GM12878 (cell line): ENCODE measurements at regions not wholly inside any gene's neighbourhood (a gene's known extent, or its start where the extent isn't known, plus 50 kb on each side); places are given as distances from the start of the nearest gene placed in this dataset.

Experiments used
- ATAC-seq: fragments of 200-7000 bp; cut with Tn5 transposase; 3 replicates; pipeline ENCODE4 v1.9.1; 2020; ENCODE audit warnings: mild to moderate bottlenecking, moderate library complexity
- BruUV-seq: library from RNA; stranded (reverse); fragments of 400-500 nt; replicated peaks from 2 replicates; lab custom pipeline; 2021; lab: Mats Ljungman, UMichigan
- CTCF ChIA-PET: fragments of 300-600 bp; sonication (Branson Sonifier 250); formaldehyde crosslinking; extraction: SDS; loops from one replicate; lab custom pipeline; 2021; ENCODE audit warnings: inconsistent platforms; lab: Yijun Ruan, JAX
- POLR2A ChIA-PET: fragments of 350-600 bp; formaldehyde crosslinking; extraction: SDS; loops from one replicate; lab custom pipeline; 2021; ENCODE audit warnings: inconsistent platforms; lab: Charles Lee
- RAD21 ChIA-PET: fragments of 300-600 bp; sonication (Branson Sonifier 250); formaldehyde crosslinking; loops from one replicate; lab custom pipeline; 2023; ENCODE audit warnings: antibody characterized with exemption; ENCODE audit not compliant: unreplicated experiment; lab: Charles Lee
- SMC1A ChIA-PET: fragments of 300-600 bp; sonication (Branson Sonifier 250); formaldehyde crosslinking; loops from one replicate; lab custom pipeline; 2023; ENCODE audit not compliant: unreplicated experiment, uncharacterized antibody; lab: Charles Lee
- DNase-seq: peaks from one replicate; pipeline ENCODE4 v3.0.0-alpha.2; 2011; ENCODE audit warnings: low read depth, low spot score
- FAIRE-seq: peaks from 3 replicates; lab custom pipeline; 2011; peaks lifted over from hg19 to GRCh38; lab: Jason Lieb, UNC
- H2AFZ ChIP-seq: 2 replicates; pipeline ENCODE4 v1.6.0; 2011; ENCODE audit warnings: low read depth, low read length, control low read depth; ENCODE audit not compliant: control insufficient read depth
- H3K27ac ChIP-seq: 2 replicates; pipeline ENCODE4 v1.5.1; 2011; ENCODE audit warnings: control low read depth; ENCODE audit not compliant: control insufficient read depth, insufficient read depth
- H3K27me3 ChIP-seq, 2 experiments: replicated peaks in 1 of 2; 2 replicates each; pipeline versions ENCODE4 v1.6.0 to v1.6.1; 2011; ENCODE audit warnings: low read length in 1 of 2; ENCODE audit not compliant: control insufficient read depth in 2 of 2, insufficient read depth in 2 of 2
- H3K36me3 ChIP-seq, 2 experiments: 2 replicates each; pipeline ENCODE4 v1.5.1; 2011; ENCODE audit warnings: low read length in 1 of 2; ENCODE audit not compliant: control insufficient read depth in 2 of 2, insufficient read depth in 2 of 2
- H3K4me1 ChIP-seq: 2 replicates; pipeline ENCODE4 v1.6.1; 2011; ENCODE audit warnings: mild to moderate bottlenecking, low read length, moderate library complexity, mixed read lengths; ENCODE audit not compliant: control insufficient read depth, insufficient read depth
- H3K4me2 ChIP-seq: 2 replicates; pipeline ENCODE4 v1.6.0; 2011; ENCODE audit warnings: control low read depth; ENCODE audit not compliant: control insufficient read depth, insufficient read depth
- H3K4me3 ChIP-seq: fragments of 200-600 bp; sonication (generic); 2 replicates; pipeline ENCODE4 v1.5.1; 2016
- H3K79me2 ChIP-seq: 2 replicates; pipeline ENCODE4 v1.6.0; 2011; ENCODE audit warnings: low read length; ENCODE audit not compliant: control insufficient read depth, insufficient read depth
- H3K9ac ChIP-seq: 2 replicates; pipeline ENCODE4 v1.8.0; 2011; ENCODE audit warnings: low read length, control low read depth, mixed read lengths; ENCODE audit not compliant: control insufficient read depth, insufficient read depth
- H3K9me3 ChIP-seq: replicated peaks from 3 replicates; pipeline ENCODE4 v1.5.1; 2011; ENCODE audit warnings: mild to moderate bottlenecking, low read length; ENCODE audit not compliant: control insufficient read depth, insufficient read depth
- H4K20me1 ChIP-seq: 2 replicates; pipeline ENCODE4 v1.6.0; 2011; ENCODE audit not compliant: control insufficient read depth, insufficient read depth
- ASH2L ChIP-seq: fragments of 300-600, 200-600 bp; sonication (generic); IDR thresholded peaks from 2 replicates; pipeline ENCODE4 v1.6.1; 2017; ENCODE audit warnings: low read depth, mild to moderate bottlenecking, borderline replicate concordance
- ATF7 ChIP-seq: fragments of 450-650 bp; IDR thresholded peaks from 2 replicates; pipeline ENCODE4 v1.6.1; 2016; ENCODE audit warnings: low read depth, mild to moderate bottlenecking
- BMI1 ChIP-seq: fragments of 450-650 bp; IDR thresholded peaks from 2 replicates; pipeline ENCODE4 v1.6.1; 2016; ENCODE audit warnings: mild to moderate bottlenecking, moderate library complexity, borderline replicate concordance
- PAX8 ChIP-seq: fragments of 450-650 bp; IDR thresholded peaks from 2 replicates; pipeline ENCODE4 v1.6.1; 2017; ENCODE audit warnings: mild to moderate bottlenecking, moderate library complexity
- SMARCA5 ChIP-seq: fragments of 450-650 bp; IDR thresholded peaks from 2 replicates; pipeline ENCODE4 v1.6.1; 2017; ENCODE audit warnings: mild to moderate bottlenecking
- SPI1 ChIP-seq: IDR thresholded peaks from 2 replicates; pipeline ENCODE4 v1.6.1; 2011; ENCODE audit warnings: low read depth, mild to moderate bottlenecking, low read length, moderate library complexity, borderline replicate concordance; ENCODE audit not compliant: insufficient read depth
- ZNF24 ChIP-seq: fragments of 450-650 bp; IDR thresholded peaks from 2 replicates; pipeline ENCODE4 v1.6.1; 2017; ENCODE audit warnings: antibody characterized with exemption, mild to moderate bottlenecking
- ZNF274 ChIP-seq: IDR thresholded peaks from one replicate; pipeline ENCODE4 v1.8.0; 2011; ENCODE audit not compliant: insufficient read length, insufficient read depth
- WGBS: methylation state at CpG from one replicate; pipeline ENCODE4 v1.1.6; 2016; ENCODE audit warnings: low lambda C conversion rate; ENCODE audit not compliant: insufficient replicate concordance, insufficient coverage; ENCODE audit errors: missing lambda C conversion rate; 5-methylcytosine and 5-hydroxymethylcytosine counted together
- in situ Hi-C: fragments of 300-500 bp; cut with MboI; formaldehyde crosslinking; loops from 9 replicates; pipeline ENCODE4 v1.14.3; 2018; ENCODE audit warnings: mixed read lengths
- intact Hi-C: fragments of 100-400 bp; cut with micrococcal nuclease; formaldehyde crosslinking; loops from one replicate; pipeline ENCODE4 v1.14.2; 2022; ENCODE audit not compliant: unreplicated experiment
- TF ChIP-seq, protein P1 (sequence below): fragments of 450-650 bp; formaldehyde crosslinking; IDR thresholded peaks from 2 replicates; pipeline ENCODE4 v1.4.0; 2020; ENCODE audit warnings: mild to moderate bottlenecking, moderate library complexity
- TF ChIP-seq, protein P2 (sequence below): fragments of 450-650 bp; IDR thresholded peaks from 2 replicates; pipeline ENCODE4 v1.6.1; 2017; ENCODE audit warnings: mild to moderate bottlenecking, moderate library complexity

DNA sequence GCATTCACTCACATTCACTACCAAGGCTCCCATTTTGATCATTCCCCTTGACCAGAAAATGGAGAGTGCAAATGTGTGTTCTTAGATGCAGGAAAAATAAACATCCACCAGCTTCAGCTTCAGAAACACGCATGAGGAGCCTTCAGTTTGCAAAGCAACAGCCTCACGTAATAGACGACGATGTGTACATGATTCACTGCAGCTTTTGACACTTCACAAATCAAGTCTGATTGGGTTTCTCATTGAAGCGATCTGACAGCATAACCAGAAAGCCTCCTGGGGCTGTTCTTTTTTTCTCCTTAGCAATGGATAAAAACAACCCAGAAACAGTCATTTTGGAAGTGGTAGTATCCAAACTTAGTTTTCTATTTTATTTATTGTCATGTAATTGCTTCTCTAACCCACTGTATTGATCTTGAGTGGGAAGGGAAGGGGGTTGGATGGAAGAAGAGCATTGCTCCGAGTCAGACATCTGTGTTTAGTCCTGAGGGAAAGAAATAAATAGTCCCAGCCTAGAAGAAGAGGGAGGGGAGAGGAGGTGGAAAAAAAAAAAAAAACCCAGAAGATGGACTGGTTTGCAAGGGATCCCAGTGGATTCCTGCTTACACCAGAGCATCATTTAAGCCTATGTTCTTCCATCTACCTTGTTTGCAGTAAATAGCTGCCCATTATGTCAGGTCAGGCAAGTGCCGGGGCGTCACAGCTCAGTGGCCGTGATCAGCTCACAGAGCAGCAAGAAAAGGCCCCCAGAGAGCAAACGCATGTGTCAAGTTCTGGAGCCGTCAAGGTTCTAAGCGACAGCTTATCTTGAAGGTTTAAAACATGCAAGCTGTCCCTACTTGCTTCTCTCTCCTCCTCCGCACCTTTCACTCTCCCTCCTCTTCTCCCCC is 190.2 kb upstream of the SNX2 start:
- no TSS peak for BruUV-seq
- H3K79me2 ChIP-seq, result no peaks in the 10 kb centered on the region
- ChIA-PET SMC1A (no interaction called here), POLR2A (no interaction called here), RAD21 (no interaction called here), CTCF (no interaction called here)
- H3K27me3 ChIP-seq, result no peaks in the 10 kb centered on the region
- no peaks in the 10 kb centered on the region for H4K20me1 ChIP-seq
- DNase-seq, result no peak
- H3K9me3 ChIP-seq, result no peaks in the 10 kb centered on the region
- no peak overlapping the region for H3K4me3 ChIP-seq
- H3K4me1 ChIP-seq, result no peaks in the 10 kb centered on the region
- in situ Hi-C loops, result no loop called here
- H2AFZ ChIP-seq, result no peak overlapping the region
- 34% methylated on average over 13 of the region's 13 CpGs for WGBS
- no peak overlapping the region for H3K9ac ChIP-seq
- H3K4me2 ChIP-seq, result no peak overlapping the region
- H3K27ac ChIP-seq, result no peak overlapping the region
- no peak for TF ChIP-seq SPI1
- no peak for TF ChIP-seq BMI1
- TF ChIP-seq SMARCA5, result no peak
- TF ChIP-seq ATF7, result no peak
- TF ChIP-seq ZNF24, result no peak
- intact Hi-C loops, result no loop called here
- no peaks in the 10 kb centered on the region for H3K36me3 ChIP-seq
- ATAC-seq, result no peak
- FAIRE-seq, result no peak

DNA sequence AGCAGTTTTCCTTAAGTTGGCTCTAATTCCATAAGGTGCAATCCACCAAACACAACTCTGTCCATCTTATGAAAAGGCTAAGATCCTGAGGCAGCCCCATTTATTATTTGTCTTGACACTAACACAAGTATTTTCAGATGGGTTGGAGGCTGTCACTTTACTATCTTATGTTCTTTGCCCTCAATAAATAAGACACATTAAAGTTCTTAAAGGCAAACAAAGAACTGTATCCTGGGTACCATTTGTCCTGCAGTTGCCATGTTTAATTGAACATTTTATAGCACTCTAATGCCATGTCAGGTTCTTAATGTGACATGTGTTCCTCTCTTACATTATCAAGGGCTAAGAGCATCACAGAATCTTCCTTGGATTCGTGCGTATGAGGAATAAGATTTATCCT is 189.5 kb upstream of the SNX2 start:
- no peak overlapping the region for H3K4me2 ChIP-seq
- no peak overlapping the region for H3K9ac ChIP-seq
- no peaks in the 10 kb centered on the region for H3K27me3 ChIP-seq
- BruUV-seq, result no TSS peak
- POLR2A ChIA-PET, result no interaction called here
- RAD21 ChIA-PET, result no interaction called here
- no peak overlapping the region for H2AFZ ChIP-seq
- DNase-seq (no peak), ATAC-seq (no peak), FAIRE-seq (no peak)
- no peaks in the 10 kb centered on the region for H3K36me3 ChIP-seq
- H3K27ac ChIP-seq, result no peak overlapping the region
- CTCF ChIA-PET, result no interaction called here
- intact Hi-C loops (no loop called here), in situ Hi-C loops (no loop called here)
- SMC1A ChIA-PET, result no interaction called here
- H3K4me1 ChIP-seq, result no peaks in the 10 kb centered on the region
- H3K9me3 ChIP-seq, result no peaks in the 10 kb centered on the region
- no peaks in the 10 kb centered on the region for H3K79me2 ChIP-seq
- 44% methylated on average over 2 of the region's 2 CpGs for WGBS
- no peak overlapping the region for H3K4me3 ChIP-seq
- H4K20me1 ChIP-seq, result no peaks in the 10 kb centered on the region
- no peak for TF ChIP-seq ZNF274
- TF ChIP-seq, protein P1, sequence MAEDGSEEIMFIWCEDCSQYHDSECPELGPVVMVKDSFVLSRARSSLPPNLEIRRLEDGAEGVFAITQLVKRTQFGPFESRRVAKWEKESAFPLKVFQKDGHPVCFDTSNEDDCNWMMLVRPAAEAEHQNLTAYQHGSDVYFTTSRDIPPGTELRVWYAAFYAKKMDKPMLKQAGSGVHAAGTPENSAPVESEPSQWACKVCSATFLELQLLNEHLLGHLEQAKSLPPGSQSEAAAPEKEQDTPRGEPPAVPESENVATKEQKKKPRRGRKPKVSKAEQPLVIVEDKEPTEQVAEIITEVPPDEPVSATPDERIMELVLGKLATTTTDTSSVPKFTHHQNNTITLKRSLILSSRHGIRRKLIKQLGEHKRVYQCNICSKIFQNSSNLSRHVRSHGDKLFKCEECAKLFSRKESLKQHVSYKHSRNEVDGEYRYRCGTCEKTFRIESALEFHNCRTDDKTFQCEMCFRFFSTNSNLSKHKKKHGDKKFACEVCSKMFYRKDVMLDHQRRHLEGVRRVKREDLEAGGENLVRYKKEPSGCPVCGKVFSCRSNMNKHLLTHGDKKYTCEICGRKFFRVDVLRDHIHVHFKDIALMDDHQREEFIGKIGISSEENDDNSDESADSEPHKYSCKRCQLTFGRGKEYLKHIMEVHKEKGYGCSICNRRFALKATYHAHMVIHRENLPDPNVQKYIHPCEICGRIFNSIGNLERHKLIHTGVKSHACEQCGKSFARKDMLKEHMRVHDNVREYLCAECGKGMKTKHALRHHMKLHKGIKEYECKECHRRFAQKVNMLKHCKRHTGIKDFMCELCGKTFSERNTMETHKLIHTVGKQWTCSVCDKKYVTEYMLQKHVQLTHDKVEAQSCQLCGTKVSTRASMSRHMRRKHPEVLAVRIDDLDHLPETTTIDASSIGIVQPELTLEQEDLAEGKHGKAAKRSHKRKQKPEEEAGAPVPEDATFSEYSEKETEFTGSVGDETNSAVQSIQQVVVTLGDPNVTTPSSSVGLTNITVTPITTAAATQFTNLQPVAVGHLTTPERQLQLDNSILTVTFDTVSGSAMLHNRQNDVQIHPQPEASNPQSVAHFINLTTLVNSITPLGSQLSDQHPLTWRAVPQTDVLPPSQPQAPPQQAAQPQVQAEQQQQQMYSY, result no peak
- TF ChIP-seq PAX8, result no peak
- TF ChIP-seq, protein P2, sequence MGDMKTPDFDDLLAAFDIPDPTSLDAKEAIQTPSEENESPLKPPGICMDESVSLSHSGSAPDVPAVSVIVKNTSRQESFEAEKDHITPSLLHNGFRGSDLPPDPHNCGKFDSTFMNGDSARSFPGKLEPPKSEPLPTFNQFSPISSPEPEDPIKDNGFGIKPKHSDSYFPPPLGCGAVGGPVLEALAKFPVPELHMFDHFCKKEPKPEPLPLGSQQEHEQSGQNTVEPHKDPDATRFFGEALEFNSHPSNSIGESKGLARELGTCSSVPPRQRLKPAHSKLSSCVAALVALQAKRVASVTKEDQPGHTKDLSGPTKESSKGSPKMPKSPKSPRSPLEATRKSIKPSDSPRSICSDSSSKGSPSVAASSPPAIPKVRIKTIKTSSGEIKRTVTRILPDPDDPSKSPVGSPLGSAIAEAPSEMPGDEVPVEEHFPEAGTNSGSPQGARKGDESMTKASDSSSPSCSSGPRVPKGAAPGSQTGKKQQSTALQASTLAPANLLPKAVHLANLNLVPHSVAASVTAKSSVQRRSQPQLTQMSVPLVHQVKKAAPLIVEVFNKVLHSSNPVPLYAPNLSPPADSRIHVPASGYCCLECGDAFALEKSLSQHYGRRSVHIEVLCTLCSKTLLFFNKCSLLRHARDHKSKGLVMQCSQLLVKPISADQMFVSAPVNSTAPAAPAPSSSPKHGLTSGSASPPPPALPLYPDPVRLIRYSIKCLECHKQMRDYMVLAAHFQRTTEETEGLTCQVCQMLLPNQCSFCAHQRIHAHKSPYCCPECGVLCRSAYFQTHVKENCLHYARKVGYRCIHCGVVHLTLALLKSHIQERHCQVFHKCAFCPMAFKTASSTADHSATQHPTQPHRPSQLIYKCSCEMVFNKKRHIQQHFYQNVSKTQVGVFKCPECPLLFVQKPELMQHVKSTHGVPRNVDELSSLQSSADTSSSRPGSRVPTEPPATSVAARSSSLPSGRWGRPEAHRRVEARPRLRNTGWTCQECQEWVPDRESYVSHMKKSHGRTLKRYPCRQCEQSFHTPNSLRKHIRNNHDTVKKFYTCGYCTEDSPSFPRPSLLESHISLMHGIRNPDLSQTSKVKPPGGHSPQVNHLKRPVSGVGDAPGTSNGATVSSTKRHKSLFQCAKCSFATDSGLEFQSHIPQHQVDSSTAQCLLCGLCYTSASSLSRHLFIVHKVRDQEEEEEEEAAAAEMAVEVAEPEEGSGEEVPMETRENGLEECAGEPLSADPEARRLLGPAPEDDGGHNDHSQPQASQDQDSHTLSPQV, result no peak
- TF ChIP-seq ASH2L, result no peak
